ENCODE measurements at regions not wholly inside any gene's neighbourhood (a gene's known extent, or its start where the extent isn't known, plus 50 kb on each side); places are given as distances from the start of the nearest gene placed in this dataset.

GRCh38 chr14:71650187-71650755 lies 282.0 kb upstream of the RGS6 start:
- TF ChIP-seq, protein P1, sequence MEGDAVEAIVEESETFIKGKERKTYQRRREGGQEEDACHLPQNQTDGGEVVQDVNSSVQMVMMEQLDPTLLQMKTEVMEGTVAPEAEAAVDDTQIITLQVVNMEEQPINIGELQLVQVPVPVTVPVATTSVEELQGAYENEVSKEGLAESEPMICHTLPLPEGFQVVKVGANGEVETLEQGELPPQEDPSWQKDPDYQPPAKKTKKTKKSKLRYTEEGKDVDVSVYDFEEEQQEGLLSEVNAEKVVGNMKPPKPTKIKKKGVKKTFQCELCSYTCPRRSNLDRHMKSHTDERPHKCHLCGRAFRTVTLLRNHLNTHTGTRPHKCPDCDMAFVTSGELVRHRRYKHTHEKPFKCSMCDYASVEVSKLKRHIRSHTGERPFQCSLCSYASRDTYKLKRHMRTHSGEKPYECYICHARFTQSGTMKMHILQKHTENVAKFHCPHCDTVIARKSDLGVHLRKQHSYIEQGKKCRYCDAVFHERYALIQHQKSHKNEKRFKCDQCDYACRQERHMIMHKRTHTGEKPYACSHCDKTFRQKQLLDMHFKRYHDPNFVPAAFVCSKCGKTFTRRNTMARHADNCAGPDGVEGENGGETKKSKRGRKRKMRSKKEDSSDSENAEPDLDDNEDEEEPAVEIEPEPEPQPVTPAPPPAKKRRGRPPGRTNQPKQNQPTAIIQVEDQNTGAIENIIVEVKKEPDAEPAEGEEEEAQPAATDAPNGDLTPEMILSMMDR (conservative IDR thresholded peaks at IDR 0.05), result no peak
- peak overlapping the region; percentile 83 for H3K27ac ChIP-seq

DNA sequence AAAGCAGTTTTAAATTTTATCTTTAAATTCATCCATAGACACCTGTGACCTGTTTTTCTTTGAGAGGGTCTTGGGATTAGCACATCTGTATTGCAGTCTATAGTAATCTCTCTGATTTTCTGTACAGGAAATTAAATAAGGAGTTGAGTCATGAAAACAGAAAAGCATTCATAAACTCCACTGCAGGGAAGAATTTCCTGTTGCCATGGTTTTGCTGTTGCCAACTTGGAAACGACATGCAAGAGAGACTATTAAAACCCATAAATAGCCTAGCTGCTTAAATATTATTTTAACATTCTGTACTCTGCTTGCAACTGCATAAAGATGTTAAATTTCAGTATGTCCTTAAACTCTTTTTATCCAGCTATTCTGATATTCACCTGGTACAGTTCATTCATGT lies 281.0 kb upstream of the RGS6 start:
- TF ChIP-seq, protein P1 (conservative IDR thresholded peaks at IDR 0.05), result no peak
- peak overlapping the region; percentile 83 for H3K27ac ChIP-seq

GRCh38 chr14:71652368-71652767 lies 279.9 kb upstream of the RGS6 start:
- TF ChIP-seq, protein P1 (conservative IDR thresholded peaks at IDR 0.05), result no peak
- peak overlapping the region; percentile 83 for H3K27ac ChIP-seq

- no peak overlapping the region for H3K27ac ChIP-seq
- TF ChIP-seq, protein P1 (conservative IDR thresholded peaks at IDR 0.05), result no peak
Measured at GRCh38 chr14:71654810-71655209, 277.4 kb upstream of the RGS6 start.

GRCh38 chr14:71658261-71658860 lies 273.9 kb upstream of the RGS6 start:
- no peak overlapping the region for H3K27ac ChIP-seq
- TF ChIP-seq, protein P1 (conservative IDR thresholded peaks at IDR 0.05), result no peak

DNA sequence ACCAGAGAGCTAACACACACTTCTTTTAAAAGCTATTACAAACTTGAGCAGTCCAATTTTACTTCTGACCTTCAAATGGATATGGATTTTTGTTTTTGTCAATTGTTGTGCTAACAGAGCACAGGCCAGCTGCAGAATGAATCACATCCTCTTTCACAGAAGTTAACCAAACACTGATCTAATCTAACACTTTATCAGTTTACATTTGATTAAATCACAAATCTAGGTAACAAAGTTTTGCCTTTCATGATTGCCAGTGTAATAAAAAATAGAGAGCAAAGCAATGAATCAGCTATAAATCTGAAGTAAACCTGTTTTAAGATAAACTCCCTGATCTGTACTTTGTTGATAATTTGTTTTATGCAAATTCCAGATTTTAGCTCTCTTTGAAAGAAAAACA lies 273.1 kb upstream of the RGS6 start:
- H3K27ac ChIP-seq, result no peak overlapping the region
- TF ChIP-seq, protein P1 (conservative IDR thresholded peaks at IDR 0.05), result no peak

DNA sequence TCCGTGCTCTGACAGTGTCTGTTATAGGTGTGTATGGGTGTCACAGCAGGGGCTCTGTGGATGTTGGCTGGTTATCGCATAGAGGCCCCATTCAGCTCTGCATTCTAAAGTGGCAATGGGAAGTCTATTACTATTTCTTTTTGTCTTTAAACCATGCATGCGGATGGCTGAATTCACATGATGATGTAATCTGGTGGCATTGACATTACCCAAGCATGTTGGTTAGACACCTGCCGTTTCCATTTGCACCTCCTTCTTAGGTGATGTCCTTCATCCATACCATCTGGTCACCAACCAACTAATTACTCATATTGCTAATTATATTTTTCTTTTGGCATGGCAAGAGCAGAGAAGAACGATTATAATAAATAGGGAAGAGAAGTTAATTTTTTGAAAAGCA lies 270.8 kb upstream of the RGS6 start:
- no peak overlapping the region for H3K27ac ChIP-seq
- TF ChIP-seq, protein P1 (conservative IDR thresholded peaks at IDR 0.05), result no peak
